ENCODE measurements at regions not wholly inside any gene's neighbourhood (a gene's known extent, or its start where the extent isn't known, plus 50 kb on each side); places are given as distances from the start of the nearest gene placed in this dataset.

DNA sequence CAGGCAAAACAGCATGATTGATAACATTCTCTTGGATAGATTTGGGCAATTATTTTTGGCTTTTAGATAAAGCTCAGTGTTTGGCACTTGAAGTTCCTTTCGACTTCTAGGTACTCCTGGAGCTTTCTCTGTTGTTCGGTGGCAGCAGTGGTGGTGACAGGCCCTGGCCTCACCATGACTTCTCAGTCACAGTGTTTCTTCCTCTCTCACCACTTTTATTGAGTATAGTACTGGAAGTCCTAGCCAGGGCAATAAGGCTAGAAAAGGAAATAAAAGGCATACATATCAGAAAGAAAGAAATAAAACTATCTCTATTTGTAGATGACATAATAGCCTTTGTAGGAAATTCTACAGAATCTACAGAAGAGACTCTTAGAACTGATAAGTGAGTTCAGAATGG, 101.2 kb upstream of the SIRPG start:
- no peak overlapping the region for H3K4me3 Mint-ChIP-seq (ENCODE audit: unreplicated experiment)
- peaks cover 15% of the 10 kb centered on the region for H3K4me1 Mint-ChIP-seq (ENCODE audit: low read depth, unreplicated experiment)
- ChIA-PET POLR2A (no interaction called here), CTCF (no interaction called here)
- H3K9me3 Mint-ChIP-seq (ENCODE audit: unreplicated experiment): no peaks in the 10 kb centered on the region
- peaks cover 12% of the 10 kb centered on the region for H3K4me1 ChIP-seq
- no peaks in the 10 kb centered on the region for H3K36me3 ChIP-seq (ENCODE audit: control insufficient read depth, insufficient read depth, low read length)
- H3K36me3 Mint-ChIP-seq (ENCODE audit: insufficient read depth, unreplicated experiment): no peaks in the 10 kb centered on the region
- DNase-seq: no peak
- intact Hi-C loops (cut with micrococcal nuclease; ENCODE audit: unreplicated experiment): no loop called here
- no peaks in the 10 kb centered on the region for H3K27me3 ChIP-seq (replicated peaks; ENCODE audit: control insufficient read depth, insufficient read depth, low read length)
- TF ChIP-seq, protein P1, sequence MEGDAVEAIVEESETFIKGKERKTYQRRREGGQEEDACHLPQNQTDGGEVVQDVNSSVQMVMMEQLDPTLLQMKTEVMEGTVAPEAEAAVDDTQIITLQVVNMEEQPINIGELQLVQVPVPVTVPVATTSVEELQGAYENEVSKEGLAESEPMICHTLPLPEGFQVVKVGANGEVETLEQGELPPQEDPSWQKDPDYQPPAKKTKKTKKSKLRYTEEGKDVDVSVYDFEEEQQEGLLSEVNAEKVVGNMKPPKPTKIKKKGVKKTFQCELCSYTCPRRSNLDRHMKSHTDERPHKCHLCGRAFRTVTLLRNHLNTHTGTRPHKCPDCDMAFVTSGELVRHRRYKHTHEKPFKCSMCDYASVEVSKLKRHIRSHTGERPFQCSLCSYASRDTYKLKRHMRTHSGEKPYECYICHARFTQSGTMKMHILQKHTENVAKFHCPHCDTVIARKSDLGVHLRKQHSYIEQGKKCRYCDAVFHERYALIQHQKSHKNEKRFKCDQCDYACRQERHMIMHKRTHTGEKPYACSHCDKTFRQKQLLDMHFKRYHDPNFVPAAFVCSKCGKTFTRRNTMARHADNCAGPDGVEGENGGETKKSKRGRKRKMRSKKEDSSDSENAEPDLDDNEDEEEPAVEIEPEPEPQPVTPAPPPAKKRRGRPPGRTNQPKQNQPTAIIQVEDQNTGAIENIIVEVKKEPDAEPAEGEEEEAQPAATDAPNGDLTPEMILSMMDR (IDR thresholded peaks at IDR 0.05; ENCODE audit: insufficient read depth in 1 of 2, low read depth in 1 of 2, low read length in 1 of 2, severe bottlenecking in 1 of 2, unreplicated experiment in 1 of 2): no peak
- H3K9me3 ChIP-seq: no peaks in the 10 kb centered on the region
- BruUV-seq (replicated peaks): no TSS peak
- peaks cover 11% of the 10 kb centered on the region for H3K27me3 Mint-ChIP-seq (ENCODE audit: insufficient read depth, unreplicated experiment)
- H3K27ac Mint-ChIP-seq (ENCODE audit: unreplicated experiment): no peak overlapping the region
- H3K4me3 ChIP-seq (ENCODE audit: low read depth, low read length): no peak overlapping the region

DNA sequence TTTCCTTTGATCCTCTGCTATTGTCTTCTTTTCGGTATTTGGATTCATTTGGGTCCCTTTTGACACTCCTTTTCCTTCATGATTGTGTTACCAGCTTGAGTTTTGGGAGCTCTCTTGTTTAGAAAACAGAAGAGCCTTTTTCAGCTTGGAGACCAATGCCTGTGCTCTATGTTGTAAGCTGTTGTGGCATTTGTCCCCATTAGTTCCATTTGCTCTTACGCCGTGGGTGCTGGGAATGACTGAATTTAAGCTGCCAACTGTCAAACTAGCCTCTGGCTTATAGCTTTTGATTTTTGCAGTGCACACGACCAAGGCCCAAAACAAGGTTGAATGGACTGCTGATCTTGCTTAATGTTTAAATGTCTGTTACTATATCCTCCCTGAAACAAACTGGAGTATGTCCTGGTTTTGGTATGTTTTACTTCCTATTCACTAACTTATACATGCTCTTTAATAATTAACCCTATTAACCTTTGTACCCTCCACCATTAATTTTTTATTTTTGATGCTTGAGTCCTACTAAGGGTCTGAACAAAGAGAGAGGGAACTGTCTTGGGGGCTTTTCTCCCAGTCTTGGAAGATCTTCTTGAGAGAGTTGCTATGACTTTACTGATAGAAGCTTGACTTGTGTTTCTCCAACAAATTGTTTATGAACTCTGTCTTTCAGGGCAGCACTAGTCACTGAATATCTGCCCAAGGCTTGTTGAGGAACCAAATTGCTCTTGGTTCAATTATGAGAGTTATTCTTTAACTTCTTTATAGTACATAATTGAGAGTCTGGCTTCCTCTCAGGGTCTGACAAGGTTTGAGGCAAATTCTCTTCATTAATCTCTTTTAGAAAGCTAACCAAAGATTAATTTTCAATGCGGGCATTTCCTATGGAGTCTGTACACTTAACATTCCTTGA, 100.3 kb upstream of the SIRPG start:
- Mint-ChIP-seq H3K4me3 (ENCODE audit: unreplicated experiment) (no peak overlapping the region), H3K36me3 (ENCODE audit: insufficient read depth, unreplicated experiment) (no peaks in the 10 kb centered on the region), H3K4me1 (ENCODE audit: low read depth, unreplicated experiment) (peaks cover 15% of the 10 kb centered on the region), H3K27ac (ENCODE audit: unreplicated experiment) (no peak overlapping the region), H3K9me3 (ENCODE audit: unreplicated experiment) (no peaks in the 10 kb centered on the region), H3K27me3 (ENCODE audit: insufficient read depth, unreplicated experiment) (peaks cover 11% of the 10 kb centered on the region)
- TF ChIP-seq, protein P1 (IDR thresholded peaks at IDR 0.05; ENCODE audit: insufficient read depth in 1 of 2, low read depth in 1 of 2, low read length in 1 of 2, severe bottlenecking in 1 of 2, unreplicated experiment in 1 of 2): no peak
- H3K4me1 ChIP-seq: peaks cover 12% of the 10 kb centered on the region
- POLR2A ChIA-PET: no interaction called here
- BruUV-seq (replicated peaks): no TSS peak
- H3K36me3 ChIP-seq (ENCODE audit: control insufficient read depth, insufficient read depth, low read length): no peaks in the 10 kb centered on the region
- intact Hi-C loops (cut with micrococcal nuclease; ENCODE audit: unreplicated experiment): no loop called here
- H3K9me3 ChIP-seq: no peaks in the 10 kb centered on the region
- H3K4me3 ChIP-seq (ENCODE audit: low read depth, low read length): no peak overlapping the region
- H3K27me3 ChIP-seq (replicated peaks; ENCODE audit: control insufficient read depth, insufficient read depth, low read length): no peaks in the 10 kb centered on the region
- DNase-seq: no peak
- CTCF ChIA-PET: no interaction called here

DNA sequence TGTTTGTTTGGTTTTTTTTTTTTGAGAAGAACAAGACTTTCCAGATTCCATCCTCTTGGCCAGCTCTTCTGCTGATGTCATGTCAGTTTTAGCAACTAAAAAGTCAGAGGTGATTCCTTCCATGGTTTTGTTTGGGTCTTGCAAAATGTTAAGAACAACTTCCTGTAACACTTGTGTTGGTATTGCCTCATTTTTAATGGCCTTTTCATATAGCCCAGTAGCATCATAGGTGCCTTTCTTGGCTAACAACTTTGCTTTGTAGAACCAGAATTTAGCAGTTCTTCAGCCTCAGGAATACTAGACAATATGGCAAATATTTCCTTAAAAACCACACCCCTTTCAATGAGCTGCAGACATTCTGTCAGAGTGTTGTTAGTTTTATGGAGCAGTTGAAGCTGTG, 99.5 kb upstream of the SIRPG start:
- Mint-ChIP-seq H3K27me3 (ENCODE audit: insufficient read depth, unreplicated experiment) (peaks cover 11% of the 10 kb centered on the region), H3K27ac (ENCODE audit: unreplicated experiment) (no peak overlapping the region), H3K36me3 (ENCODE audit: insufficient read depth, unreplicated experiment) (no peaks in the 10 kb centered on the region), H3K4me3 (ENCODE audit: unreplicated experiment) (no peak overlapping the region), H3K9me3 (ENCODE audit: unreplicated experiment) (peaks cover under 1% of the 10 kb centered on the region), H3K4me1 (ENCODE audit: low read depth, unreplicated experiment) (peaks cover 15% of the 10 kb centered on the region)
- BruUV-seq (replicated peaks): no TSS peak
- ChIA-PET POLR2A (no interaction called here), CTCF (no interaction called here)
- Histone ChIP-seq H3K36me3 (ENCODE audit: control insufficient read depth, insufficient read depth, low read length) (no peaks in the 10 kb centered on the region), H3K4me3 (ENCODE audit: low read depth, low read length) (no peak overlapping the region), H3K9me3 (no peaks in the 10 kb centered on the region), H3K4me1 (peaks cover 12% of the 10 kb centered on the region), H3K27me3 (replicated peaks; ENCODE audit: control insufficient read depth, insufficient read depth, low read length) (no peaks in the 10 kb centered on the region)
- TF ChIP-seq, protein P1 (IDR thresholded peaks at IDR 0.05; ENCODE audit: insufficient read depth in 1 of 2, low read depth in 1 of 2, low read length in 1 of 2, severe bottlenecking in 1 of 2, unreplicated experiment in 1 of 2): no peak
- intact Hi-C loops (cut with micrococcal nuclease; ENCODE audit: unreplicated experiment): no loop called here
- DNase-seq: no peak
